Natural killer cell (primary cell): ENCODE measurements at regions not wholly inside any gene's neighbourhood (a gene's known extent, or its start where the extent isn't known, plus 50 kb on each side); places are given as distances from the start of the nearest gene placed in this dataset.

ENCODE experiments used
- ATAC-seq, 3 donors: fragments of 150-1000 bp in 2 of 3; fragments of 200-7000 bp in 1 of 3; cut with Tn5 transposase; 1 replicate in 1 of 3; 2 replicates in 2 of 3; pipeline ENCODE4 v1.10.0; 2021; ENCODE audit warnings: mild to moderate bottlenecking in 2 of 3, moderate library complexity in 2 of 3
- DNase-seq, 2 donors: peaks; one replicate each; pipeline versions ENCODE4 v3.0.0 to v3.0.0-alpha.2; 2013 to 2021; ENCODE audit warnings: mixed read lengths in 1 of 2
- H3K27ac ChIP-seq: one replicate; pipeline ENCODE4 v1.5.1; 2013; ENCODE audit warnings: mild to moderate bottlenecking, low read length
- H3K27me3 ChIP-seq: one replicate; pipeline ENCODE4 v1.6.1; 2013; ENCODE audit warnings: low read length; ENCODE audit not compliant: control insufficient read depth, insufficient read depth
- H3K36me3 ChIP-seq: one replicate; pipeline ENCODE4 v1.6.1; 2013; ENCODE audit warnings: low read length; ENCODE audit not compliant: control insufficient read depth, insufficient read depth
- H3K4me1 ChIP-seq: one replicate; pipeline ENCODE4 v1.6.1; 2013; ENCODE audit warnings: low read length; ENCODE audit not compliant: control insufficient read depth, insufficient read depth
- H3K4me3 ChIP-seq: one replicate; pipeline ENCODE4 v1.5.1; 2013; ENCODE audit warnings: low read length
- H3K9me3 ChIP-seq: one replicate; pipeline ENCODE4 v1.6.1; 2013; ENCODE audit warnings: low read length; ENCODE audit not compliant: control insufficient read depth, insufficient read depth
- H3K27ac Mint-ChIP-seq, 2 donors: one replicate each; pipeline ENCODE4 v1.8.0; 2022; ENCODE audit warnings: mild to moderate bottlenecking in 2 of 2, mixed read lengths in 2 of 2, moderate library complexity in 1 of 2
- H3K27me3 Mint-ChIP-seq, 2 donors: one replicate each; pipeline ENCODE4 v1.8.0; 2022; ENCODE audit warnings: low read depth in 2 of 2, mixed read lengths in 2 of 2
- H3K36me3 Mint-ChIP-seq: one replicate; pipeline ENCODE4 v1.8.0; 2022; ENCODE audit warnings: mixed read lengths
- H3K4me1 Mint-ChIP-seq, 2 donors: one replicate each; pipeline ENCODE4 v1.8.0; 2022; ENCODE audit warnings: mixed read lengths in 2 of 2
- H3K4me3 Mint-ChIP-seq: one replicate; pipeline ENCODE4 v1.8.0; 2022; ENCODE audit warnings: mild to moderate bottlenecking, moderate library complexity, mixed read lengths
- H3K9me3 Mint-ChIP-seq, 2 donors: one replicate each; pipeline ENCODE4 v1.8.0; 2022; ENCODE audit warnings: mixed read lengths in 2 of 2
- WGBS: methylation state at CpG from one replicate; pipeline ENCODE4 v1.1.7; 2013; ENCODE audit warnings: missing lambda C conversion rate; ENCODE audit not compliant: insufficient coverage; 5-methylcytosine and 5-hydroxymethylcytosine counted together
- intact Hi-C: fragments of 100-400 bp; cut with micrococcal nuclease; formaldehyde crosslinking; loops from one replicate; pipeline ENCODE4 v1.14.2; 2022
- TF ChIP-seq, protein P1 (sequence below): fragments of 200-600 bp; IDR thresholded peaks from one replicate; pipeline ENCODE4 v1.8.0; 2022; ENCODE audit warnings: antibody characterized with exemption

DNA sequence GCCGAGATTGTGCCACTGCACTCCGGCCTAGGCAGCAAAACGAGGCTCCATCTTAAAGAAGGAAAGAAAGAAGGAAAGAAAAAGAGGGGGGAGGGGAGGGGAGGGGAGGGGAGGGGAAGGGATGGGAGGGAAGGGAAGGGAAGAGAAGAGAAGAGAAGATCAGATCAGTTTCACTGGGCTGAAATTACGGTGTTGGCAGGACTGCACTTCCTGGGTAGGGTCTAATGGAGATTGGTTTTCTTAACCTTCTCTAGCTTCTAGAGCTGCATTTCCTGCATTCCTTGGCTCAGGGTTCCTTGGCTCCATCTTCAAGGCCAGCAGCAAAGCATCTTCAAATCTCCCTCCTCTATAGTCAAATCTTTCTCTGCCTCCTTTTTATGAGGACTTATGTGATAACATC lies 349.1 kb upstream of the CRIM1 start:
- Histone ChIP-seq H3K9me3 (no peaks in the 10 kb centered on the region), H3K27ac (no peak overlapping the region), H3K27me3 (no peaks in the 10 kb centered on the region), H3K4me1 (no peaks in the 10 kb centered on the region), H3K4me3 (no peak overlapping the region), H3K36me3 (no peaks in the 10 kb centered on the region)
- H3K4me3 Mint-ChIP-seq: no peak overlapping the region
- DNase-seq (no peak), ATAC-seq (no peak)
- intact Hi-C loops: no loop called here
- no peaks in the 10 kb centered on the region for H3K27me3 Mint-ChIP-seq
- peaks cover 0 to 5% of the 10 kb centered on the region in 2 donors for H3K4me1 Mint-ChIP-seq
- H3K9me3 Mint-ChIP-seq: no peaks in the 10 kb centered on the region
- TF ChIP-seq, protein P1, sequence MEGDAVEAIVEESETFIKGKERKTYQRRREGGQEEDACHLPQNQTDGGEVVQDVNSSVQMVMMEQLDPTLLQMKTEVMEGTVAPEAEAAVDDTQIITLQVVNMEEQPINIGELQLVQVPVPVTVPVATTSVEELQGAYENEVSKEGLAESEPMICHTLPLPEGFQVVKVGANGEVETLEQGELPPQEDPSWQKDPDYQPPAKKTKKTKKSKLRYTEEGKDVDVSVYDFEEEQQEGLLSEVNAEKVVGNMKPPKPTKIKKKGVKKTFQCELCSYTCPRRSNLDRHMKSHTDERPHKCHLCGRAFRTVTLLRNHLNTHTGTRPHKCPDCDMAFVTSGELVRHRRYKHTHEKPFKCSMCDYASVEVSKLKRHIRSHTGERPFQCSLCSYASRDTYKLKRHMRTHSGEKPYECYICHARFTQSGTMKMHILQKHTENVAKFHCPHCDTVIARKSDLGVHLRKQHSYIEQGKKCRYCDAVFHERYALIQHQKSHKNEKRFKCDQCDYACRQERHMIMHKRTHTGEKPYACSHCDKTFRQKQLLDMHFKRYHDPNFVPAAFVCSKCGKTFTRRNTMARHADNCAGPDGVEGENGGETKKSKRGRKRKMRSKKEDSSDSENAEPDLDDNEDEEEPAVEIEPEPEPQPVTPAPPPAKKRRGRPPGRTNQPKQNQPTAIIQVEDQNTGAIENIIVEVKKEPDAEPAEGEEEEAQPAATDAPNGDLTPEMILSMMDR: no peak
- 85% methylated on average over 2 of the region's 4 CpGs for WGBS
- H3K36me3 Mint-ChIP-seq: no peaks in the 10 kb centered on the region
- no peak overlapping the region for H3K27ac Mint-ChIP-seq

- Mint-ChIP-seq H3K27ac (no peak overlapping the region), H3K27me3 (no peaks in the 10 kb centered on the region), H3K4me1 (peaks cover 0 to 5% of the 10 kb centered on the region in 2 donors), H3K36me3 (no peaks in the 10 kb centered on the region), H3K9me3 (no peaks in the 10 kb centered on the region), H3K4me3 (no peak overlapping the region)
- Histone ChIP-seq H3K36me3 (no peaks in the 10 kb centered on the region), H3K4me3 (no peak overlapping the region), H3K4me1 (no peaks in the 10 kb centered on the region), H3K27me3 (no peaks in the 10 kb centered on the region), H3K27ac (no peak overlapping the region), H3K9me3 (no peaks in the 10 kb centered on the region)
- DNase-seq (no peak), ATAC-seq (no peak)
- 0% methylated on average over 1 of the region's 1 CpG for WGBS
- TF ChIP-seq, protein P1: no peak
- intact Hi-C loops: no loop called here
These were observed 352.6 kb upstream of the CRIM1 start for GRCh38 chr2:36002941-36003340.

DNA sequence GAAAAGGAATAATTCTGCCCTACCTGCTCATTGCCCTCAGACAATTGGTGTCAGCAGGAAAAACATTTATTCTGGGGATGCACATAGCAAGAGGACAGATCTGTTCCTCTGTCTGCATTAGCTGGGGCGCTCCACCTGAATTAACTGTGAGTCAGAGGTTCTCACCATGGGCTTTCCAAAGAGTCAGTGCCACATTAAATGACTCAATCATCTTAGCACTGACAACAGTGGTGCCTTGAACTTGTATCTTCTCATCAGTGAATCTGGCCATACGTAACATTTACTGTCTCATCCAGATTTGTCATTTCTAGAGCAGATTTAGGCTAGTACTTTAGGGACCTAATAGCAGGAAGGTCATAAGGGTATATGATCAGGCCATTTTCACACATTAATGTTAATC lies 358.1 kb upstream of the CRIM1 start:
- Histone ChIP-seq H3K36me3 (no peaks in the 10 kb centered on the region), H3K27me3 (no peaks in the 10 kb centered on the region), H3K27ac (no peak overlapping the region), H3K9me3 (no peaks in the 10 kb centered on the region), H3K4me3 (no peak overlapping the region), H3K4me1 (no peaks in the 10 kb centered on the region)
- intact Hi-C loops: no loop called here
- Mint-ChIP-seq H3K9me3 (peaks cover 2 to 4% of the 10 kb centered on the region in 2 donors), H3K4me1 (no peaks in the 10 kb centered on the region), H3K4me3 (no peak overlapping the region), H3K27ac (no peak overlapping the region), H3K27me3 (peaks cover 0 to 10% of the 10 kb centered on the region in 2 donors), H3K36me3 (peaks cover 12% of the 10 kb centered on the region)
- DNase-seq: no peak
- 86% methylated on average over 2 of the region's 2 CpGs for WGBS
- TF ChIP-seq, protein P1: no peak
- ATAC-seq: no peak

DNA sequence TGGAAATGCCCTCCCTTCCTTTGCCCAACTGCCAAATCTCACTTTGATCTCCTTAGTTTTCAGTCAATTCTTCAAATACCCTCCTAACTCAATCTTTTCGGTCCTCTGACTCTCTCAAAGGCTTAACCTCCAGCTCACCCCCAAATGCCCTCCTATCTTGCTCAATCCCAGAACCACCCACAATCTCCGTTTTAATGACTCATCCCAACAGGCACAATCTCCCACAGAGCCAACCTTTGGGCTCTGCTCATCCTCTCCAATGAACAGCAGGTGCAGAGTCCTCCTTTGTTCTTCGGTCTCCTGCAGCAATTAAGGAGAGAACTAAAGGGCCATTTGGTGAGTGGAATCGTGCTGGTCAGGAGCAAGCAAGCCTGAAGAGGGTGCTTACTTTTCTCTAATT lies 366.1 kb upstream of the CRIM1 start:
- Mint-ChIP-seq H3K4me1 (no peaks in the 10 kb centered on the region), H3K27me3 (no peaks in the 10 kb centered on the region), H3K36me3 (peaks cover 5% of the 10 kb centered on the region), H3K9me3 (peaks cover 1 to 2% of the 10 kb centered on the region in 2 donors), H3K4me3 (no peak overlapping the region), H3K27ac (no peak overlapping the region)
- Histone ChIP-seq H3K9me3 (no peaks in the 10 kb centered on the region), H3K4me3 (no peak overlapping the region), H3K27ac (no peak overlapping the region), H3K36me3 (no peaks in the 10 kb centered on the region), H3K4me1 (no peaks in the 10 kb centered on the region), H3K27me3 (no peaks in the 10 kb centered on the region)
- no peak for ATAC-seq
- intact Hi-C loops: no loop called here
- TF ChIP-seq, protein P1: no peak
- DNase-seq: no peak
- WGBS: 92% methylated on average over 4 of the region's 4 CpGs
